Keratinocyte (primary cell): ENCODE measurements at regions not wholly inside any gene's neighbourhood (a gene's known extent, or its start where the extent isn't known, plus 50 kb on each side); places are given as distances from the start of the nearest gene placed in this dataset.

ENCODE experiments used
- DNase-seq: peaks from one replicate; pipeline ENCODE4 v3.0.0-alpha.2; 2011; ENCODE audit warnings: low read depth, missing footprints, low spot score
- FAIRE-seq: peaks from 2 replicates; lab custom pipeline; 2011; peaks lifted over from hg19 to GRCh38; lab: Jason Lieb, UNC
- H2AFZ ChIP-seq: 2 replicates; pipeline ENCODE4 v1.6.0; 2012; ENCODE audit warnings: low read length, control low read depth, inconsistent platforms; ENCODE audit not compliant: control insufficient read depth
- H3K27ac ChIP-seq: 2 replicates; pipeline ENCODE4 v1.5.1; 2011; ENCODE audit warnings: low read length; ENCODE audit not compliant: control insufficient read depth, insufficient read depth
- H3K27me3 ChIP-seq: 3 replicates; pipeline ENCODE4 v1.6.0; 2011; ENCODE audit warnings: low read length; ENCODE audit not compliant: control insufficient read depth, insufficient read depth; ENCODE audit errors: extremely low read depth
- H3K36me3 ChIP-seq, 2 experiments: 2 replicates in 1 of 2; 3 replicates in 1 of 2; pipeline ENCODE4 v1.5.1; 2011; ENCODE audit warnings: low read length in 2 of 2, mild to moderate bottlenecking in 1 of 2; ENCODE audit not compliant: control insufficient read depth in 2 of 2, insufficient read depth in 2 of 2; ENCODE audit errors: extremely low read depth in 1 of 2
- H3K4me1 ChIP-seq: 3 replicates; pipeline ENCODE4 v1.5.1; 2011; ENCODE audit warnings: low read length; ENCODE audit not compliant: control insufficient read depth, insufficient read depth; ENCODE audit errors: extremely low read depth
- H3K4me2 ChIP-seq: 3 replicates; pipeline ENCODE4 v1.6.0; 2011; ENCODE audit warnings: low read depth, low read length; ENCODE audit not compliant: control insufficient read depth, insufficient read depth; ENCODE audit errors: extremely low read depth
- H3K4me3 ChIP-seq, 3 experiments: fragments of 200-600 bp in 1 of 3; sonication (generic) in 1 of 3; 2 replicates in 2 of 3; 3 replicates in 1 of 3; pipeline ENCODE4 v1.5.1; 2011 to 2016; ENCODE audit warnings: low read length in 3 of 3, mild to moderate bottlenecking in 3 of 3, control low read depth in 2 of 3, inconsistent platforms in 1 of 3, low read depth in 1 of 3, mixed read lengths in 1 of 3, mixed run types in 1 of 3, moderate library complexity in 1 of 3; ENCODE audit not compliant: control insufficient read depth in 2 of 3, insufficient read depth in 2 of 3; ENCODE audit errors: extremely low read depth in 1 of 3
- H3K79me2 ChIP-seq: 2 replicates; pipeline ENCODE4 v1.6.0; 2012; ENCODE audit warnings: low read length; ENCODE audit not compliant: control insufficient read depth, insufficient read depth
- H3K9ac ChIP-seq: 3 replicates; pipeline ENCODE4 v1.6.0; 2011; ENCODE audit warnings: low read length; ENCODE audit not compliant: control insufficient read depth, insufficient read depth; ENCODE audit errors: extremely low read depth
- H3K9me1 ChIP-seq: 3 replicates; pipeline ENCODE4 v1.6.0; 2011; ENCODE audit warnings: low read length; ENCODE audit not compliant: control insufficient read depth, insufficient read depth; ENCODE audit errors: extremely low read depth
- H3K9me3 ChIP-seq: 2 replicates; pipeline ENCODE4 v1.5.1; 2012; ENCODE audit warnings: low read depth, low read length; ENCODE audit not compliant: control insufficient read depth
- H4K20me1 ChIP-seq: 3 replicates; pipeline ENCODE4 v1.6.0; 2011; ENCODE audit warnings: low read length; ENCODE audit not compliant: control insufficient read depth, insufficient read depth; ENCODE audit errors: extremely low read depth
- EZH2 ChIP-seq: IDR thresholded peaks from one replicate; pipeline ENCODE4 v1.6.1; 2012; ENCODE audit warnings: inconsistent platforms, mild to moderate bottlenecking, low read length, moderate library complexity
- dilution Hi-C: fragments of 300-500 bp; cut with MboI; formaldehyde crosslinking; loops from one replicate; pipeline ENCODE4 v1.7.0; 2020; ENCODE audit warnings: low sequenced_read_pairs; ENCODE audit not compliant: extremely low pct_ligation_motif_present
- TF ChIP-seq, protein P1 (sequence below), 3 experiments: IDR thresholded peaks in 1 of 3; conservative IDR thresholded peaks in 1 of 3; optimal IDR thresholded peaks in 1 of 3; 2 replicates in 2 of 3; 3 replicates in 1 of 3; pipeline versions ENCODE3 to v1.5.1; 2011; ENCODE audit warnings: low read length in 3 of 3, mild to moderate bottlenecking in 3 of 3, moderate library complexity in 2 of 3, control low read depth in 1 of 3, inconsistent platforms in 1 of 3; ENCODE audit not compliant: insufficient read depth in 2 of 3; ENCODE audit errors: extremely low read depth in 1 of 3

DNA sequence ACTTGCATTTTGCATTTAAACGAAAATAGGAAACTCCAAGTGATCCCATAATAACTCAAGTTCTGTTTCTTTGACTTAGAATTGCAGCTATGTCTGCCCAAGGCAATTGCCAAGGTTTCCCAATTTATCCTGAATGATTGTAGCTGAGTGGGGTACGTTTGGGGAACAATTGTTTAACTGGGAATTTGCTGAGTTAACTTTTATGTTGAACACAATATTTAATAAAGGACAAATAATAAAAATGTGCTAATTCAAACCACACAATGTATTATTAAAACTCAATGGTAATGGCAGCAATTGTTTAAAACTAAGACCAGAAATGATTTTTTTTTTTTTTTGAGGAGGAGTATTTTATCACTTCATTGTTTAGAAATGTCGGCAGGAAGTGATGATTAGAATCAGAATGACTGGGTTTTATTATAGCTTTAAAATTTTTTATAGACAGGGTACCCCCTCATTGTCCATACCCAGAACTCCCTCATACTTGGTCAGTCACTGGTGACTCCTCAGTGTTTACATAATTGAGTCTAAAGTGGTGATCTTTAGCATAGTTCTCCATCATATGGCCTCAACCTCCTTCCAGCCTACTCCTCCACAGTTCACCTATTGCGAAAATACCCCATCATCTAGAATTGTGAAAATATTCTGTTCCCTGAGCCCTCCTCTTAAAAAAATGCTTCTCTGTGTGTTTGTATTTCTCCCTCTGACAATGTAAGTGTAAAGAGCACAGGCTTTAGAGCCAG, 389.2 kb upstream of the CITED2 start:
- Histone ChIP-seq H2AFZ (no peak overlapping the region), H4K20me1 (no peaks in the 10 kb centered on the region), H3K79me2 (no peaks in the 10 kb centered on the region), H3K9me3 (no peaks in the 10 kb centered on the region), H3K4me3 (no peak overlapping the region), H3K4me1 (peaks cover 12% of the 10 kb centered on the region), H3K9me1 (no peaks in the 10 kb centered on the region), H3K36me3 (no peaks in the 10 kb centered on the region), H3K27ac (no peak overlapping the region), H3K27me3 (no peaks in the 10 kb centered on the region), H3K4me2 (no peak overlapping the region), H3K9ac (no peak overlapping the region)
- no peak for DNase-seq
- TF ChIP-seq EZH2 = no peak
- TF ChIP-seq, protein P1, sequence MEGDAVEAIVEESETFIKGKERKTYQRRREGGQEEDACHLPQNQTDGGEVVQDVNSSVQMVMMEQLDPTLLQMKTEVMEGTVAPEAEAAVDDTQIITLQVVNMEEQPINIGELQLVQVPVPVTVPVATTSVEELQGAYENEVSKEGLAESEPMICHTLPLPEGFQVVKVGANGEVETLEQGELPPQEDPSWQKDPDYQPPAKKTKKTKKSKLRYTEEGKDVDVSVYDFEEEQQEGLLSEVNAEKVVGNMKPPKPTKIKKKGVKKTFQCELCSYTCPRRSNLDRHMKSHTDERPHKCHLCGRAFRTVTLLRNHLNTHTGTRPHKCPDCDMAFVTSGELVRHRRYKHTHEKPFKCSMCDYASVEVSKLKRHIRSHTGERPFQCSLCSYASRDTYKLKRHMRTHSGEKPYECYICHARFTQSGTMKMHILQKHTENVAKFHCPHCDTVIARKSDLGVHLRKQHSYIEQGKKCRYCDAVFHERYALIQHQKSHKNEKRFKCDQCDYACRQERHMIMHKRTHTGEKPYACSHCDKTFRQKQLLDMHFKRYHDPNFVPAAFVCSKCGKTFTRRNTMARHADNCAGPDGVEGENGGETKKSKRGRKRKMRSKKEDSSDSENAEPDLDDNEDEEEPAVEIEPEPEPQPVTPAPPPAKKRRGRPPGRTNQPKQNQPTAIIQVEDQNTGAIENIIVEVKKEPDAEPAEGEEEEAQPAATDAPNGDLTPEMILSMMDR (optimal IDR thresholded peaks at IDR 0.05 in 1 of 3, IDR thresholded peaks at IDR 0.05 in 1 of 3, conservative IDR thresholded peaks at IDR 0.05 in 1 of 3; ENCODE audit: extremely low read depth in 1 of 3, insufficient read depth in 2 of 3, low read length in 3 of 3) = no peak
- dilution Hi-C loops = no loop called here
- FAIRE-seq = no peak

DNA sequence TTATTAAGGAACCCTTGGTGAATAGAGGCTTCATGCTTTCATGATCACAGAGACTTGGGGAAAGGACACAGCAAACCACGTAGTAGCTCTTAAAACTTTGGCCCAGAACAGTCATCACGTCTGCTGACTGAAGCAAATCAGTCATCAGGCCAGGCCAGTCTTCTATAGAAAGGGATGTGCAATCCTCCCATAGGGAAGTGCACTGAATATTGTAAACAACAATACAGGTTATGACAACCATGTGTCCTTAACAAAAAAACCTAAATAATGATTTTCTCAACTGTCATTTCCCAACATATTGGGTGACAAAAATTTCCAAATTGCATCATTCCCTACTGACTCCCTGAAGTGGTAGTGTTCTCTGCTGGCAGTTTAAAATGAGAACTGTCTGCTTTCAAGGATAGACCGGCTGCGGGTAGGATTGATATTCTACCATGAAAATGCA, 388.2 kb upstream of the CITED2 start:
- Histone ChIP-seq H2AFZ (no peak overlapping the region), H3K4me3 (no peak overlapping the region), H3K4me1 (peaks cover 12% of the 10 kb centered on the region), H3K27ac (no peak overlapping the region), H3K9me3 (no peaks in the 10 kb centered on the region), H3K27me3 (no peaks in the 10 kb centered on the region), H3K4me2 (no peak overlapping the region), H3K9me1 (no peaks in the 10 kb centered on the region), H3K79me2 (no peaks in the 10 kb centered on the region), H3K9ac (no peak overlapping the region), H4K20me1 (no peaks in the 10 kb centered on the region), H3K36me3 (no peaks in the 10 kb centered on the region)
- dilution Hi-C loops = no loop called here
- no peak for FAIRE-seq
- TF ChIP-seq, protein P1 (optimal IDR thresholded peaks at IDR 0.05 in 1 of 3, IDR thresholded peaks at IDR 0.05 in 1 of 3, conservative IDR thresholded peaks at IDR 0.05 in 1 of 3; ENCODE audit: extremely low read depth in 1 of 3, insufficient read depth in 2 of 3, low read length in 3 of 3) = no peak
- TF ChIP-seq EZH2 = no peak
- DNase-seq = no peak
